CD4-positive, CD25-positive, alpha-beta regulatory T cell (primary cell): ENCODE measurements at regions not wholly inside any gene's neighbourhood (a gene's known extent, or its start where the extent isn't known, plus 50 kb on each side); places are given as distances from the start of the nearest gene placed in this dataset.

ENCODE experiments used
- ATAC-seq, 2 donors: fragments of 150-1000 bp; cut with Tn5 transposase; one replicate each; pipeline ENCODE4 v1.10.0; 2021; ENCODE audit warnings: low read depth in 2 of 2, moderate number of reproducible peaks in 2 of 2, moderate library complexity in 1 of 2
- DNase-seq, 3 donors: peaks; one replicate each; pipeline versions ENCODE4 v3.0.0 to v3.0.0-alpha.2; 2012 to 2022; ENCODE audit warnings: mixed read lengths in 1 of 3
- H3K27ac ChIP-seq: one replicate; pipeline ENCODE4 v1.7.0; 2013; ENCODE audit warnings: mild to moderate bottlenecking, low read length; ENCODE audit not compliant: insufficient read depth, poor library complexity, severe bottlenecking
- H3K27me3 ChIP-seq: one replicate; pipeline ENCODE4 v1.7.0; 2013; ENCODE audit warnings: low read length; ENCODE audit not compliant: control insufficient read depth, insufficient read depth
- H3K36me3 ChIP-seq: one replicate; pipeline ENCODE4 v1.7.0; 2013; ENCODE audit warnings: mild to moderate bottlenecking, low read length, moderate library complexity; ENCODE audit not compliant: control insufficient read depth, insufficient read depth
- H3K4me1 ChIP-seq: 2 replicates; pipeline ENCODE4 v1.7.0; 2013; ENCODE audit warnings: mild to moderate bottlenecking, low read length; ENCODE audit not compliant: insufficient read depth, control insufficient read depth, poor library complexity, severe bottlenecking
- H3K4me3 ChIP-seq: one replicate; pipeline ENCODE4 v1.7.0; 2013; ENCODE audit warnings: low read depth, mild to moderate bottlenecking, low read length, moderate library complexity
- H3K9me3 ChIP-seq, 2 experiments: 1 replicate in 1 of 2; 2 replicates in 1 of 2; pipeline ENCODE4 v1.7.0; 2013; ENCODE audit warnings: low read length in 2 of 2, mild to moderate bottlenecking in 1 of 2, moderate library complexity in 1 of 2; ENCODE audit not compliant: control insufficient read depth in 2 of 2
- H3K27ac Mint-ChIP-seq, 3 donors: one replicate each; pipeline ENCODE4 v1.8.0; 2020 to 2022; ENCODE audit warnings: mild to moderate bottlenecking in 3 of 3, mixed read lengths in 3 of 3, moderate library complexity in 2 of 3
- H3K27me3 Mint-ChIP-seq: one replicate; pipeline ENCODE4 v1.8.0; 2022; ENCODE audit warnings: mild to moderate bottlenecking, mixed read lengths
- H3K36me3 Mint-ChIP-seq: one replicate; pipeline ENCODE4 v1.8.0; 2020; ENCODE audit warnings: mixed read lengths
- H3K4me1 Mint-ChIP-seq, 4 donors: one replicate each; pipeline ENCODE4 v1.8.0; 2020 to 2022; ENCODE audit warnings: mixed read lengths in 4 of 4, mild to moderate bottlenecking in 1 of 4
- H3K4me3 Mint-ChIP-seq, 4 donors: one replicate each; pipeline ENCODE4 v1.8.0; 2020 to 2022; ENCODE audit warnings: mild to moderate bottlenecking in 4 of 4, mixed read lengths in 4 of 4, moderate library complexity in 3 of 4
- H3K9me3 Mint-ChIP-seq, 7 donors: one replicate each; pipeline ENCODE4 v1.8.0; 2020 to 2022; ENCODE audit warnings: mixed read lengths in 7 of 7, mild to moderate bottlenecking in 3 of 7, moderate library complexity in 2 of 7

DNA sequence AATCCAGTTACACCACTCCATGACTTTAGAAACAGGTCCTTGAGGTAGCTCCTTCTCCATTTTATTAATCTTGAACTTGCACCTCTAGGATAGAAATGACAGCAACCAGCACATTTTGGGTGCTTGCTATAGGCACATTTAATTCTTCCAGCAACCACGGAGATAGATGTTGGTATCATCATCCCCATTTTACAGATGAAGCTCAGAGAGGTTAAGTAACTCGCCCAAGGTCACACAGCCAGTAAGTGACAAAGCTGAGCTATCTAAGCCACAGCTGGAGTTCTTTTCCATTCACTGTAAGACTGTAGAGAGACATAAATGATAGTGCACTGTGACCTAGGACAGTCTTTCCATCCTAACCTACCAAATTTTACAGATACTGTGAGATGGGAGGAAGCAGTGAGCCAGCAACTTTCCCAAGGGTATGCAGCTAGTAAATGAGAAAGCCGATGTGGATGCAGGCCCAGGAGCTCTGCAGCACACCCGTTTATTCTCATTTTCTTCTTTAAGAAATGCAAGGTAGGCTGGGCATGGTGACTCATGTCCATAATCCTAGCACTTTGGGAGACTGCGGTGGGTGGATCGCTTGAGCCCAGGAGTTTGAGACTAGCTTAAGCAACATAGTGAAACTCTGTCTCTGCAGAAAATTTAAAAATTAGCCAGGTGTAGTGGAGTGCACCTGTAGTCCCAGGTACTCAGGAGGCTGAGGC lies 103.2 kb downstream of the TBX5 start:
- no peak overlapping the region for H3K27ac ChIP-seq
- H3K9me3 ChIP-seq: no peaks in the 10 kb centered on the region
- H3K4me1 ChIP-seq: no peaks in the 10 kb centered on the region
- Mint-ChIP-seq H3K36me3 (no peaks in the 10 kb centered on the region), H3K4me1 (no peaks in the 10 kb centered on the region), H3K4me3 (no peak overlapping the region), H3K27me3 (peaks cover 8% of the 10 kb centered on the region), H3K27ac (no peak overlapping the region), H3K9me3 (peaks cover 0 to 5% (median 0%) of the 10 kb centered on the region in 7 donors)
- ATAC-seq (no peak), DNase-seq (no peak)
- no peaks in the 10 kb centered on the region for H3K27me3 ChIP-seq
- H3K36me3 ChIP-seq: no peaks in the 10 kb centered on the region
- no peak overlapping the region for H3K4me3 ChIP-seq

DNA sequence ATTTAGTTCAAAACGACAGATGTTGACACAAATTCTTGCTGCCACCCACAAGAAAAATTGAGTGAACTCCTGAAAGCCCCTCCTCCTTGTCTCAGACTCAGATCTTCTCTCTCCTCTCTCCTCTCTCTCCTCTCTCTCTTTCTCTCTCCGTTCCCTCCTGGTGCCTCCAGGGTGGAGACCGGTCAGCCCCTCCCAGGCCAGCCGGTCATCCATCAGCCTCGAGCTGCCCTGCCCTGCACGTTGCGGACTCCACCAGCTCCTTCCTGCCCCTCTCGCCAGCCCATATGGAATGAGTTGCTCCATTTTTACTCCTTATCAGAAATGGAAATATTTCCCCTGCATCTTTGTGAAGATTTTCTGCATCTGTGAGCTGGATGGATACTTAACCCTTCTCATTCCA lies 103.8 kb downstream of the TBX5 start:
- Histone ChIP-seq H3K27me3 (no peaks in the 10 kb centered on the region), H3K4me1 (no peaks in the 10 kb centered on the region), H3K4me3 (no peak overlapping the region), H3K27ac (no peak overlapping the region), H3K9me3 (no peaks in the 10 kb centered on the region), H3K36me3 (no peaks in the 10 kb centered on the region)
- Mint-ChIP-seq H3K4me1 (no peaks in the 10 kb centered on the region), H3K27me3 (peaks cover 8% of the 10 kb centered on the region), H3K27ac (no peak overlapping the region), H3K9me3 (peaks cover 0 to 5% (median under 1%) of the 10 kb centered on the region in 7 donors), H3K4me3 (no peak overlapping the region), H3K36me3 (no peaks in the 10 kb centered on the region)
- ATAC-seq: no peak
- no peak for DNase-seq

DNA sequence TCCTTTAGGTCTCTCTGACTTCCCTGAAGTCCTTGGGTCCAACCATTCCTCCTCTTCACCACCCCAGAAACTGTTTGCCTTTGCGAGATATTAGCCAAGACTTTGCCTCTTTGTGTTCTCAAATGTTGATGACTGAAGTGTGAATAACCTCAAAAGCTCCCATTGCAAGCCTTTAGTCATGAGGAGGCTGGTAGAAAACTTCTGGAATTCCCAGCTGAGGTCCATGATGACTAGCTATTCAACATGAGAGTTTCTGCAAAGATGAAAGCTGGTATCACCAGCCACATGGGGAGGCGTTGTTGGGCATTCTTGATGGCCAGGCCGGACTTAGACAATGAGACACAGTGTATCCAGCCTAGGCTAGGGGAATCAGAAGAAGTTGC lies 111.7 kb downstream of the TBX5 start:
- DNase-seq (no peak), ATAC-seq (no peak)
- Mint-ChIP-seq H3K4me3 (no peak overlapping the region), H3K4me1 (no peaks in the 10 kb centered on the region), H3K9me3 (peaks cover 0 to 8% (median 2%) of the 10 kb centered on the region in 7 donors), H3K27me3 (no peaks in the 10 kb centered on the region), H3K27ac (no peak overlapping the region), H3K36me3 (no peaks in the 10 kb centered on the region)
- Histone ChIP-seq H3K4me3 (no peak overlapping the region), H3K27me3 (no peaks in the 10 kb centered on the region), H3K9me3 (no peaks in the 10 kb centered on the region), H3K27ac (no peak overlapping the region), H3K4me1 (no peaks in the 10 kb centered on the region), H3K36me3 (no peaks in the 10 kb centered on the region)

DNA sequence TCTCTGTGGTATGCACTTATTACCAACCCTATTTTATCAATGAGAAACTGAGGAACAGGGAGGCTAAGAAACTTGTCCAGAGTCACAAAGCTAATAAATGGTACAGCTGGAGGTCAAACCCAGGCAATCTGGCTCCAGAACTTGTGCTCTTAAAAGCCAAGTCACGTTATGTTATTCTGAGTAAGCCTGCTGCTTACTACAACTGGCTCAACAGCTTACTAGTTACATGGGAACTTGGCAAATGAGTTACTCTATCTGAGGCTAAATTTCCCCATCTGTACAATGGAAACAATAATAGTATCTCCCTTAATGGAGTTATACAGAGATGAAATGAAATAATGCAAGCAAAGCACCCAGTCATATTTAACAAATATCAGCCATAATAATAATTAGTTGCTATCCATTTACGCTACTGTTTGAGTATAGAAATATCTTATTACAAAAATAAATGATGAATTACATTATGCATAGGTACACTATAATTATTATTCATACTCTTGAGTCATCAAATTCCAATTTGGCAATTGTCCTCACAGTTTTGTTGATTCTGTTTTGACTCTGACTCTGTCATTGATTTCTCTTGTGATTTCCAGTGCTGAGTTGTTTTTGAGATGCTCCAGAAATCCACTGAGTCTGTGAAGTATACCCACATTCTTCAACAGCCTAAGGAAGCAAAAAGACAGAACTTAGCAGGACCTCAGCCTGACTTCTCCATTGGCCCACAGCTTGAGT lies 112.2 kb downstream of the TBX5 start:
- no peaks in the 10 kb centered on the region for H3K4me1 Mint-ChIP-seq
- Histone ChIP-seq H3K4me1 (no peaks in the 10 kb centered on the region), H3K27me3 (no peaks in the 10 kb centered on the region), H3K36me3 (no peaks in the 10 kb centered on the region), H3K27ac (no peak overlapping the region), H3K4me3 (no peak overlapping the region), H3K9me3 (no peaks in the 10 kb centered on the region)
- no peak for ATAC-seq
- no peak for DNase-seq
- H3K9me3 Mint-ChIP-seq: peaks cover 0 to 5% (median 2%) of the 10 kb centered on the region in 7 donors
- H3K27ac Mint-ChIP-seq: no peak overlapping the region
- no peak overlapping the region for H3K4me3 Mint-ChIP-seq
- H3K36me3 Mint-ChIP-seq: no peaks in the 10 kb centered on the region
- no peaks in the 10 kb centered on the region for H3K27me3 Mint-ChIP-seq

DNA sequence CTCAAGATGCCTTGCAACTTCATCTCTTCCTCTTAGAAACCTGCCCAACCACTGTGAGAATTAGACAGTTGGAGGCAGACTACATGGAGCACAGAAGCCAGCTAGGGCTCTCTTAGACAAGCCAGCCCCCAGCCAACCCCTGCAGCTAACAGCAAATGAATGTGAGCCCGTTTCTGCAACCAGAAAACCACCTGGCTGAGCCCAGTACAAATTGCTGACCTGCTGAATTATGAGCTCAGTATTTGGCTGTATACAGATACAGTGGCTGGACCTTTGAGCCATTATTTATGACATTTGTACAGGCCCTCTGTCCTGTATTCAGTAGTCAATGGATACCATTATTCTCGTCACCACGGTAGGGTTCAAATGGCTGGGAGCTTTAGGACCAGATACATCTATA lies 112.9 kb downstream of the TBX5 start:
- Histone ChIP-seq H3K4me1 (no peaks in the 10 kb centered on the region), H3K27me3 (no peaks in the 10 kb centered on the region), H3K9me3 (no peaks in the 10 kb centered on the region), H3K4me3 (no peak overlapping the region), H3K36me3 (no peaks in the 10 kb centered on the region), H3K27ac (no peak overlapping the region)
- Mint-ChIP-seq H3K36me3 (no peaks in the 10 kb centered on the region), H3K4me3 (no peak overlapping the region), H3K27me3 (no peaks in the 10 kb centered on the region), H3K27ac (no peak overlapping the region), H3K9me3 (peaks cover 0 to 5% (median 2%) of the 10 kb centered on the region in 7 donors), H3K4me1 (no peaks in the 10 kb centered on the region)
- ATAC-seq (no peak), DNase-seq (no peak)

DNA sequence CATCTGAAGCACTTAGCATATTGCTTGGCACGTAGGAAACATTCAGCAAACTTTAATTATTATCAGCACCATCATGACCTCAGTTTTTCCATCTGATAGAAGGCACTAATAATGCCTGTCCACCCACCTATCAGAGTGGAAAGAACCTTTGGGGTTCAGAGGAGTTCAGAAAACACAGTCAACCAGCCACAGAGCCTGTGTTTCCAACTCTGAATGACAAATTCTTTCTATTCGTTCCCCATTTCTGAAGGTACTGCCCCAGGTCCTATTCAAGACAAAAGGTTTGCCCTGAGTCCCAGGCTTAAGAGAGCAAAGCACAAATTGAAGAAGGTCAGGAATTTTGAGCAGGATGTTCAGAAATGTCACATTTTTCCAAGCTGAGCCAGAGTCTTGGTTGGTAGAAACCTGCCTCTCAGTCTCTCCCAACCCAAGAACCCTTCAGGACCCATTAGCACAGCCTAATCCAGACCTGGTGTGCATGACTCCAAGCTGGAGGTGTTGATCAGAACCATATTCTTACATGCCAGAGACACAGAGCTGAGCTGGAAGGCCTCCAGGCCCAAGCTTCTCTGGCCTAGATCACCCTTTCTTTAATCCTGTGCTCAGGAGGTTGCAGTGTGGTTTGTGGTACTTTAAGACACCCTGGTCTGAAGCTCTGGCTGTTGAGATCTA lies 114.4 kb downstream of the TBX5 start:
- Histone ChIP-seq H3K36me3 (no peaks in the 10 kb centered on the region), H3K27ac (no peak overlapping the region), H3K9me3 (no peaks in the 10 kb centered on the region), H3K4me1 (no peaks in the 10 kb centered on the region), H3K27me3 (no peaks in the 10 kb centered on the region), H3K4me3 (no peak overlapping the region)
- Mint-ChIP-seq H3K27me3 (no peaks in the 10 kb centered on the region), H3K27ac (no peak overlapping the region), H3K9me3 (peaks cover 0 to 5% (median 2%) of the 10 kb centered on the region in 7 donors), H3K36me3 (no peaks in the 10 kb centered on the region), H3K4me3 (no peak overlapping the region), H3K4me1 (no peaks in the 10 kb centered on the region)
- no peak for ATAC-seq
- no peak for DNase-seq

DNA sequence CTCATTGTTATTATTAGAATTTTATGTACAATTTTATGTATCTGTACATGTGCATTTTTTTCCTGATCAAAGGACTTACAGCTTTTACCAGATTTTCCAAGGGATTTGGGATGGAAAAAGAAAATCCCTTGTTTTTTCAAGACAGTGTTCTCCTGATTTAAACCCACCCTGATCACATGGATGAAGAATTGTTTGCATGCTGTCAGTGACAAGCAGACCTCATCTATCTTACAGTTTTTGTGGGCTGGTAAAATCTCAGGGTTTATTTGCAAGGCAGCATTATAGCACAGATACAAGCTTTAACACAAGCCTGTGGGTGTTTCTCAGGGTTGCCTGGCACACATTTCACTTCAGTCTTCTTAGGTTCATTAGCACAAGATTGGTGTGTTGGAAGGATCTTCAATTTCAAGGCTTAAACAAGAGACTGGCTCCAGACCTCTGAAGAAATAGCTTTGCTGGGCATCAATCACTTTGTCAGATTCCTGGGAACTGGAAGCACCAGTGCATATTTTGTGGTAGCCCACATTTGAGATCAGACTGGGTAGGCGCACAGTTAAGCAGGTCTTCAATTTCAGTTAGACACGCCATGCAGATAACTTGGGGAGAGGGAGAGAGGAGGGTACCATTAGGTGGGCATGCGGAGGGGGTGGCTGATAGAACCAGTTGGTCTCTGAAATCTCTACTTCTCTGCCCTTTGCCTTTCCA lies 118.0 kb downstream of the TBX5 start:
- H3K4me3 ChIP-seq: no peak overlapping the region
- peaks cover 0 to 4% (median 2%) of the 10 kb centered on the region in 7 donors for H3K9me3 Mint-ChIP-seq
- no peak overlapping the region for H3K27ac ChIP-seq
- no peak for ATAC-seq
- no peaks in the 10 kb centered on the region for H3K4me1 ChIP-seq
- no peak overlapping the region for H3K27ac Mint-ChIP-seq
- DNase-seq: no peak
- no peaks in the 10 kb centered on the region for H3K4me1 Mint-ChIP-seq
- H3K27me3 Mint-ChIP-seq: no peaks in the 10 kb centered on the region
- no peak overlapping the region for H3K4me3 Mint-ChIP-seq
- H3K27me3 ChIP-seq: no peaks in the 10 kb centered on the region
- no peaks in the 10 kb centered on the region for H3K36me3 Mint-ChIP-seq
- H3K36me3 ChIP-seq: no peaks in the 10 kb centered on the region
- H3K9me3 ChIP-seq: no peaks in the 10 kb centered on the region
